ENCODE measurements at regions not wholly inside any gene's neighbourhood (a gene's known extent, or its start where the extent isn't known, plus 50 kb on each side); places are given as distances from the start of the nearest gene placed in this dataset.

- TF ChIP-seq CTCF (IDR thresholded peaks at IDR 0.05; ENCODE audit: control extremely low read depth in 1 of 3, insufficient read depth in 1 of 3, low read depth in 1 of 3, low read length in 3 of 3), result no peak
- TF ChIP-seq CTBP2 (IDR thresholded peaks at IDR 0.05; ENCODE audit: borderline replicate concordance, insufficient read depth, insufficient read length, low read length), result no peak
Measured at GRCh38 chr2:155517362-155517761, 815.2 kb downstream of the NR4A2 start (continued).

Data from H1 (cell line).